Sigmoid colon (tissue), 6 donors: ENCODE measurements at regions not wholly inside any gene's neighbourhood (a gene's known extent, or its start where the extent isn't known, plus 50 kb on each side); places are given as distances from the start of the nearest gene placed in this dataset.

Experiments used
- DNase-seq: peaks from one replicate; pipeline ENCODE4 v3.0.0-alpha.2; 2019
- H3K27ac ChIP-seq, 4 donors: fragments of 200-600 bp; sonication (generic); one replicate each; pipeline ENCODE4 v1.5.1; 2016 to 2019; ENCODE audit warnings: mild to moderate bottlenecking in 1 of 4
- H3K27me3 ChIP-seq, 3 donors: fragments of 200-600 bp; sonication (generic); one replicate each; pipeline ENCODE4 v1.5.1; 2019; ENCODE audit warnings: mild to moderate bottlenecking in 1 of 3
- H3K36me3 ChIP-seq, 4 donors: fragments of 200-600 bp; sonication (generic); one replicate each; pipeline ENCODE4 v1.5.1; 2016 to 2019
- H3K4me1 ChIP-seq, 4 donors: fragments of 200-600 bp; sonication (generic); one replicate each; pipeline ENCODE4 v1.5.1; 2017 to 2019
- H3K4me3 ChIP-seq, 4 donors: fragments of 200-600 bp; sonication (generic); one replicate each; pipeline ENCODE4 v1.5.1; 2017 to 2019; ENCODE audit warnings: mild to moderate bottlenecking in 2 of 4, moderate library complexity in 1 of 4
- H3K9me3 ChIP-seq, 4 donors: fragments of 200-600 bp in 3 of 4; sonication (generic) in 3 of 4; one replicate each; pipeline versions ENCODE4 v1.5.1 to v1.6.1; 2013 to 2019
- CTCF ChIP-seq, 4 experiments: fragments of 450-650 bp in 3 of 4; fragments of 200-600 bp in 1 of 4; IDR thresholded peaks; one replicate each; pipeline ENCODE4 v1.5.1; 2016 to 2019; ENCODE audit warnings: antibody characterized with exemption in 4 of 4, mild to moderate bottlenecking in 3 of 4, moderate library complexity in 2 of 4
- EP300 ChIP-seq, 4 donors: sonication (generic); formaldehyde crosslinking; IDR thresholded peaks; one replicate each; pipeline ENCODE4 v1.6.1; 2017; ENCODE audit warnings: antibody characterized with exemption in 4 of 4
- POLR2A ChIP-seq, 2 donors: fragments of 450-650 bp; IDR thresholded peaks; one replicate each; pipeline ENCODE4 v1.6.1; 2016; ENCODE audit warnings: antibody characterized with exemption in 2 of 2, mild to moderate bottlenecking in 2 of 2, moderate library complexity in 2 of 2
- POLR2AphosphoS5 ChIP-seq, 4 donors: sonication (generic); formaldehyde crosslinking; IDR thresholded peaks; one replicate each; pipeline ENCODE4 v1.6.1; 2017; ENCODE audit warnings: antibody characterized with exemption in 4 of 4
- WGBS, 2 donors: extraction: QIAGEN DNeasy Blood & Tissue Kit; methylation state at CpG; one replicate each; pipeline ENCODE4 v1.1.7; 2013; 5-methylcytosine and 5-hydroxymethylcytosine counted together
- intact Hi-C: fragments of 100-400 bp; cut with DNase I; formaldehyde crosslinking; loops from one replicate; pipeline ENCODE4 v1.15.1; 2023
- donor health status: healthy with polysubstance abuse.
- donor health status: healthy.

- WGBS, 2 donors: 78% methylated on average over 3 of the region's 3 CpGs
These were observed 235.7 kb upstream of the RXFP2 start for GRCh38 chr13:31503626-31504025.

GRCh38 chr13:31504918-31505317, 234.4 kb upstream of the RXFP2 start:
- Histone ChIP-seq H3K27ac (no peak overlapping the region), H3K36me3 (no peaks in the 10 kb centered on the region), H3K4me1 (no peaks in the 10 kb centered on the region), H3K4me3 (no peak overlapping the region), H3K9me3 (no peaks in the 10 kb centered on the region), H3K27me3 (no peaks in the 10 kb centered on the region)
- intact Hi-C loops: no loop called here
- no peak for TF ChIP-seq POLR2A (IDR thresholded peaks at IDR 0.05)
- DNase-seq: no peak
- 63 to 76% methylated on average over 3 of the region's 3 CpGs for WGBS, 2 donors

More at GRCh38 chr13:31503626-31504025, 235.7 kb upstream of the RXFP2 start:
- no peak for DNase-seq
- H3K27me3 ChIP-seq: no peaks in the 10 kb centered on the region
- intact Hi-C loops: no loop called here
- no peaks in the 10 kb centered on the region for H3K4me1 ChIP-seq
- H3K4me3 ChIP-seq: no peak overlapping the region
- H3K9me3 ChIP-seq: peaks cover 0 to 3% (median 1%) of the 10 kb centered on the region in 4 donors
- H3K27ac ChIP-seq: no peak overlapping the region
- no peaks in the 10 kb centered on the region for H3K36me3 ChIP-seq
- TF ChIP-seq EP300 (IDR thresholded peaks at IDR 0.05) (no peak), POLR2A (IDR thresholded peaks at IDR 0.05) (no peak), POLR2AphosphoS5 (IDR thresholded peaks at IDR 0.05) (no peak), CTCF (IDR thresholded peaks at IDR 0.05) (no peak)

- no peaks in the 10 kb centered on the region for H3K9me3 ChIP-seq
- no peaks in the 10 kb centered on the region for H3K27me3 ChIP-seq
- no peak for DNase-seq
- TF ChIP-seq POLR2AphosphoS5 (IDR thresholded peaks at IDR 0.05) (no peak), POLR2A (IDR thresholded peaks at IDR 0.05) (no peak)
- intact Hi-C loops: no loop called here
- H3K27ac ChIP-seq: no peak overlapping the region
- 60 to 62% methylated on average over 3 of the region's 3 CpGs for WGBS, 2 donors
- H3K4me1 ChIP-seq: no peaks in the 10 kb centered on the region
- no peak overlapping the region for H3K4me3 ChIP-seq
- no peaks in the 10 kb centered on the region for H3K36me3 ChIP-seq
These were observed 227.0 kb upstream of the RXFP2 start for GRCh38 chr13:31512331-31512730.

- no peaks in the 10 kb centered on the region for H3K36me3 ChIP-seq
- H3K27ac ChIP-seq: no peak overlapping the region
- no peaks in the 10 kb centered on the region for H3K9me3 ChIP-seq
- whole genome bisulfite sequencing, 2 donors: 89 to 97% methylated on average over 1 of the region's 1 CpG
- intact Hi-C loops: no loop called here
- H3K4me3 ChIP-seq: no peak overlapping the region
- H3K4me1 ChIP-seq: no peaks in the 10 kb centered on the region
- no peaks in the 10 kb centered on the region for H3K27me3 ChIP-seq
- TF ChIP-seq POLR2A (IDR thresholded peaks at IDR 0.05) (no peak), CTCF (IDR thresholded peaks at IDR 0.05) (no peak), POLR2AphosphoS5 (IDR thresholded peaks at IDR 0.05) (no peak), EP300 (IDR thresholded peaks at IDR 0.05) (no peak)
- no peak for DNase-seq
These were observed 224.4 kb upstream of the RXFP2 start for GRCh38 chr13:31514932-31515331.

- Histone ChIP-seq H3K4me1 (no peaks in the 10 kb centered on the region), H3K27me3 (no peaks in the 10 kb centered on the region), H3K9me3 (no peaks in the 10 kb centered on the region), H3K27ac (no peak overlapping the region), H3K36me3 (no peaks in the 10 kb centered on the region), H3K4me3 (no peak overlapping the region)
- intact Hi-C loops: no loop called here
- TF ChIP-seq POLR2AphosphoS5 (IDR thresholded peaks at IDR 0.05) (no peak), POLR2A (IDR thresholded peaks at IDR 0.05) (no peak), CTCF (IDR thresholded peaks at IDR 0.05) (no peak), EP300 (IDR thresholded peaks at IDR 0.05) (no peak)
- 73 to 88% methylated on average over 1 of the region's 1 CpG for WGBS, 2 donors
- DNase-seq: no peak
These were observed 223.9 kb upstream of the RXFP2 start for GRCh38 chr13:31515427-31515826.

GRCh38 chr13:31517599-31517998, 221.7 kb upstream of the RXFP2 start:
- H3K4me1 ChIP-seq: peaks cover 0 to 5% (median 0%) of the 10 kb centered on the region in 4 donors
- H3K4me3 ChIP-seq: no peak overlapping the region
- intact Hi-C loops: no loop called here
- no peak for DNase-seq
- H3K27ac ChIP-seq: no peak overlapping the region
- TF ChIP-seq EP300 (IDR thresholded peaks at IDR 0.05) (no peak), POLR2AphosphoS5 (IDR thresholded peaks at IDR 0.05) (no peak), POLR2A (IDR thresholded peaks at IDR 0.05) (no peak), CTCF (IDR thresholded peaks at IDR 0.05) (no peak)
- H3K9me3 ChIP-seq: no peaks in the 10 kb centered on the region
- H3K36me3 ChIP-seq: no peaks in the 10 kb centered on the region
- 93 to 96% methylated on average over 3 of the region's 3 CpGs for WGBS, 2 donors
- H3K27me3 ChIP-seq: no peaks in the 10 kb centered on the region
